ENCODE measurements at regions not wholly inside any gene's neighbourhood (a gene's known extent, or its start where the extent isn't known, plus 50 kb on each side); places are given as distances from the start of the nearest gene placed in this dataset.
"Not testable (repeated sequence)": the region's sequence is repeated elsewhere in the genome, so short reads cannot be mapped to it uniquely, and the experiment has no call there.

DNA sequence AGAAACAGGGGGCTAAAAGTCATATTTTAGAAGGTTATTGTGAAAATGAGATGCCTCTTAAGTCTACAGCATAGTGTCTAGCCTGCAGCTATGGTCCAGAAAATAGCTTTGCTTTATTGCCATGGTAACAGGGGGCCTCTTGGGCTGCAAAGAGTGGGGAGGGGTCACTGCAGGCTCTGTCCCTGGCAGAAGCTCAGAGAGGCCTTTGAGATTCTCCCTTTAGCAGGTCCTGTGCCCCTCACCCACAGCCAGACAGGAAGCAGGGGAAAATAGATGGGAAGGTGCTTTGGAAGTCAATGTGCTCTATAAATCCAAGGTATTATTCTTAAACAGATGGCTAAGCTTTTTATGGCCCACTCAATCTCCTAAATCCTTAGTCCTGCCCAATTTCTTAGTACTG lies 1021.3 kb upstream of the GYPC start:
- no peak for DNase-seq (ENCODE audit: low spot score)

DNA sequence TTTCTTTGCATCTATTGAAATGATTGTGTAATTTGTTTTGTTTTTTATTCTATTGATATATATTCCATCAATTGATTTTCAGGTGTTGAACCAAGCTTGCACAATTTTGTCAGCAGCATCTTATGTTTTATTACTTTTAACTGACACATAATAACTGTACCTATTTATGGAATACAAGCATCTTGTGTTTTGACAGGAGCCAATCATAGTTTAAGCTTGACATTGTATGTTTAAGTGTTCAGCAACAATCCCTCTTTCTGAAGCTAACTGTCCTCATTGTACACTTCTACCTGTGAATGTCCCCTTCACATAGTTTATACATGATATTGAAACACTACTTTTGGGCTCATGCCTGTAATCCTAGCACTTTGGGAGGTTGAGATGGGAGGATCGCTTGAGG lies 1017.6 kb upstream of the GYPC start:
- no peak for DNase-seq (ENCODE audit: low spot score)

GRCh38 chr2:125642032-125642431 lies 1013.9 kb upstream of the GYPC start:
- no peak for DNase-seq (ENCODE audit: low spot score)

DNA sequence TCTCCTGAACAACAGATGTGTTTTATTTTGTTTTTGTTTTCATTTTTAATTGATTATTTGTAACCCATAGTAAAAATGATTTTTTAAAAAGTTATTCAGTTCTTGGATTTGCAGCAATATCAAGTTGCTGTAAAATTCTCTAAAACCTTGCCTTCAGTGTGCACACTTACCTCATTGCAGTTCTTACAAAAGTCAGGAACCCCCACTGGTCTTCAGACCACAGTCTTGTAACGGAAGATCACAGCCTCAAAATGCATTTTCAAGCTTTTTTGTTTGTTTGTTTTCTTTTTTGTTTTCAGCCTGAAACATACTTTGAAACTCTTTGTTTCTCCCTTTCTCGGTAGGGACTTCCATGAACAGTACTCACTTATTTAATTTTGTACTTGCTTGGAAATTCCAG lies 1012.8 kb upstream of the GYPC start:
- DNase-seq (ENCODE audit: low spot score), result no peak

GRCh38 chr2:125643585-125643984 lies 1012.4 kb upstream of the GYPC start:
- no peak for DNase-seq (ENCODE audit: low spot score)

DNA sequence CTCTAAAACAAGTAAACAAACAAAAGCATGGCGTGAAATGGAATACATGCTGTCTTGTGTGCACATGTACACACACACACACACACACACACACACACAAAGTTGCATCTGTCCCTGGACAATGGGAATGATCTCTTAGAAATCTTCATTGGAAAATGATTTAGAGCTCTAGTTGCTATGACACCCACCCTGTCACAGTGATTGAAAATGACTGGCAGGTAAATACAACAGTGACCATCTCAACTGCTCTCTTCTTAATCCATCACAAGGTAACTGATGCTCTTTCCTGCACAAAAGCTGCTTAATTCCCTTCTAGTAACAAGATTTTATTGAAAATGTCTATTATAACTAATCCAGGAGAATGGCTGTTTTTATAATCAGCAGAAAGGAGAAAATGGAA lies 1011.7 kb upstream of the GYPC start:
- DNase-seq (ENCODE audit: low spot score), result no peak

DNA sequence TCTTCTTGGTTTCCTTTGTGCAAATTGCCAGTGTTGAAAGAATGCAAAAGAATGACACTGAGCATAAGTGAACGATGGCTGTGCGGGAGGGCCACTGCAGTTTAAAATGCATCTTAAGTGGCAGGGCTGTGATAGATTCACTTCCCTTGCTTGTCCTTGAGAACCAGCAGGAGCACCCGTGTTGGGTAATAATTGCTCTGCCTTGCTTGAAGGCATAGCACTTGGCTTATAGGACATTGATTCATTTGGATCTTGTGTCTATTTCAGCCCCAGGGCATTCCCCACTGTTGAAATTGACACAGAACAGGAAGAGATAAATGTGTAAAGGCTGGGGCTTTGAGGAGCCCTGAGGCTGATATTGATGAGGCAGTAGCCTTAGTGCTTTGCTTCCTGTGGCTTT lies 1003.7 kb upstream of the GYPC start:
- DNase-seq (ENCODE audit: low spot score), result no peak

GRCh38 chr2:125654226-125654625 lies 1001.7 kb upstream of the GYPC start:
- no peak for DNase-seq (ENCODE audit: low spot score)

DNA sequence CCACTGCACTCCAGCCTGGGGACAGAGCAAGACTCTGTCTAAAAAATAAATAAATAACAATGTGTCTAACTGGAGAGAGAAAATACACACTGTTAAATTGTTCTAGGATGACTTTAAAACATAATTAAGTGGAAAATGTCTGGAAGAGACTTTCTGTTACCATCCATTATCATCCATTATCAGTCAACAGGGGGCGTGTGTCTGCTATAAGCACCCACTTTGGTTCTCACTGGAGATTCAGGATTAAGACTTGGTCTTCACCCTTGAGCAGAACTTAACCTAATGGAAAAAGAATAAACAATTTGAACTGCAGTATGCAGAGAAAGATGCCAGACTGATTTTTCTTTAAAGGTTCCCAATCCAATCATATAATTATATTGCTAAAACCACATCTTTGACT lies 999.8 kb upstream of the GYPC start:
- DNase-seq (ENCODE audit: low spot score), result no peak

DNA sequence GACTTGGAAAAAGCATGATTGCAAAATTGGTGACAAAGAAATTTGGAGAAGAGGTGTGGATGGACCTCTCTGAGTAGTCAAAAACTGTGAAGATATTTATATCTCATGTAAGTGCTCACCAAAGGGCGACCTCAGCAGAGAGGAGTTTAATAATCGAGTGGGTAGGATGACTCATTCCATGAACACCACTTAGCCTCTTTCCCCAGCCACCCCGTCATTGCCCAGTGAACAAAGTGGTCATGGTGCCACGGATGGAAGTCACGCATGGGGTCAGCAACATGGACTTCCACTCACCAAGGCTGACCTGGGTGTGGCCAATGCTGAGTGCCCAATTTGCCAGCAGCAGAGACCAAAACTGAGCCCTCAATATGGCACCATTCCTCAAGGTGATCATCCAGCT lies 997.4 kb upstream of the GYPC start:
- no peak for DNase-seq (ENCODE audit: low spot score)

DNA sequence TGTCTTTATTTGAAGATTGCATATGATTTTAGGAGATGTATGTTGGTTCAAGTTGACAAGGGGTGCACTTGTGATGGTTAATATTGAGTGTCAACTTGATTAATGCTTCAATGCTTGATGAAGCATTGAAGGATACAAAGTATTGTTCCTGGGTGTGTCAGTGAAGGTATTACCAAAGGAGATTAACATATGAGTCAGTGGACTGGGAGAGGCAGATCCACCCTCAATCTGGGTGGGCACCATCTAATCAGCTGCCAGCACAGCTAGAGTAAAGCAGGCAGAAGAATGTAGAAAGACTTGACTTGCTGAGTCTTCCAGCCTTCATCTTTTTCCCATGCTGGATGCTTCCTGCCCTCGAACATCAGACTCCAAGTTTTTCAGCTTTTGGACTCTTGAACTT lies 995.6 kb upstream of the GYPC start:
- DNase-seq (ENCODE audit: low spot score), result not testable (repeated sequence)

DNA sequence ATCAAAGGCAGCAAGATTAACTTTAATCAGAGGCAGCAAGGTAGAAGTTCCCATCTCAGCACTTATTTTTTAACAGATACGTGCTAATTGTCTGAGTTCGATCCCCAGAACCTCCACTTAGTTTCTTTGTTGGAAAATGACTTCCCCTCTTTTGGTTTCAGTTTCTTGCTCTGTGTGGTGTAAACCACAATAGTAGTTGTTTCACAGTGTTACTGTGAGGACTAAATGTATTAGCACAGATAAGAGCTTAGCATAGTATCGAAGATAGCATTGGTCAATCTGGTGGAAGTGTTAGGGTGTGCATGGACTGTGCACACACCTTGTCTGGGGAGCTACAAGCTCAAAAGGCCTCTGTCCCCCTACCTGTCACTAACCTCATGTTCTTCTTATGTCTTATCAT lies 988.3 kb upstream of the GYPC start:
- no peak for DNase-seq (ENCODE audit: low spot score)

- no peak for DNase-seq (ENCODE audit: low spot score)
Measured at GRCh38 chr2:125679903-125680302, 976.1 kb upstream of the GYPC start.

GRCh38 chr2:125680809-125681208 lies 975.1 kb upstream of the GYPC start:
- no peak for DNase-seq (ENCODE audit: low spot score)

DNA sequence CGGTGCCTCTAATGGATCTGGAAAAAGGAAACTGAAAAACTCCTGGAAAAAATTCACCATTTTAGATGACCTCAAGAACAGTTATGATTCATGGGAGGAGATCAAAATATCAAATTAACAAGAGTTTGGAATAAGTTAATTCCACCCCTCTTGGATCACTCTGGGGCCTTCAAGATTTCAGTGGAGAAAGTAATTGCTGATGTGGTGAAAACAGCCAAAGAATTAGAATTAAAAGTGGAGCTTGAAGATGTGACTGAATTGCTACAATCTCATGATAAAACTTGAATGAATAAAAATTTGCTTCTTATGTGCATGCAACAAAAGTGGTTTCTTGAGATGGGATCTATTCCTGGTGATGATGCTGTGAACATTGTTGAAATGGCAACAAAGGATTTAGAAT lies 974.4 kb upstream of the GYPC start:
- DNase-seq (ENCODE audit: low spot score), result no peak

- no peak for DNase-seq (ENCODE audit: low spot score)
Measured at GRCh38 chr2:125681976-125682805, 973.8 kb upstream of the GYPC start.

- DNase-seq (ENCODE audit: low spot score), result no peak
Measured at GRCh38 chr2:125684256-125684655, 971.7 kb upstream of the GYPC start.

DNA sequence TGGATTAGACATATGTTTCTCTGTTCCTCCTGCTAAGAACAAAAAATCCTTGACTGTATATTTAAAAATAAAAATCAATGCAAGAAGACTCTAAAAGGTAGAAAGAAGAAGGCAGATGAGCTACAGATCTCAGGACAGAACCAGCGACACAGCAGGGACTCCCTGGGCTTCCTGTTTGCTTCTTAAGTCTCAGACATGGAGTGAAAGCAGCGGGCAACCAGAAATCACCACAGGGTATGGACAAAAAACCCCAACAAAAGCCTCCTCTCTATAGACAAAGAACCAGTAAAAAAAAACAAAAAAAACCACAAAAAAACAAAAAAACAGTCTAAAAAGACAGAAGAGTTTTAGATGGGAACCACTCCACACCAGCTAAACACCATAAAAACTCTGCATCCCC lies 971.0 kb upstream of the GYPC start:
- no peak for DNase-seq (ENCODE audit: low spot score)

DNA sequence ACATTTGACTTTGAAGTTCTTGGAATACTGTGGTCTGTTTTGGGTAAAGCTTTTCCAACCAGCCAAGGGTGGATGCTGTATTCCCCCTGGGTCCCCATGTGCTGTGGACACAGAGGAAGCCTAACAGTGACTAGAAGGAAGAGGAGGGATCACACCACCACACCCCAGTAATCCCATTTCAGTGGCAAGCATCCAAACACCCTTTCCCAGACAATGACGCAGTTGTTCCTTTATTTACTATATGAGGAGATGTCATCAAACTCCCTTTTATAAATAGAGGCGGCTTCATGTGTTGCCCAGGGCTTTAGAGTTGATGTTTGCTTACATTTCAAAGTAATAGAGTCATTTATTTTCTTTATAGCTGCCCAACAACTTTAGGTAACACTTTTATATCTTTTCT lies 959.4 kb upstream of the GYPC start:
- no peak for DNase-seq (ENCODE audit: low spot score)

- no peak for DNase-seq (ENCODE audit: low spot score)
Measured at GRCh38 chr2:125698280-125698679, 957.7 kb upstream of the GYPC start.

GRCh38 chr2:125701070-125701469 lies 954.9 kb upstream of the GYPC start:
- DNase-seq (ENCODE audit: low spot score), result no peak

- no peak for DNase-seq (ENCODE audit: low spot score)
Measured at GRCh38 chr2:125707611-125708010, 948.3 kb upstream of the GYPC start.

GRCh38 chr2:125710561-125710960 lies 945.4 kb upstream of the GYPC start:
- DNase-seq (ENCODE audit: low spot score), result no peak

DNA sequence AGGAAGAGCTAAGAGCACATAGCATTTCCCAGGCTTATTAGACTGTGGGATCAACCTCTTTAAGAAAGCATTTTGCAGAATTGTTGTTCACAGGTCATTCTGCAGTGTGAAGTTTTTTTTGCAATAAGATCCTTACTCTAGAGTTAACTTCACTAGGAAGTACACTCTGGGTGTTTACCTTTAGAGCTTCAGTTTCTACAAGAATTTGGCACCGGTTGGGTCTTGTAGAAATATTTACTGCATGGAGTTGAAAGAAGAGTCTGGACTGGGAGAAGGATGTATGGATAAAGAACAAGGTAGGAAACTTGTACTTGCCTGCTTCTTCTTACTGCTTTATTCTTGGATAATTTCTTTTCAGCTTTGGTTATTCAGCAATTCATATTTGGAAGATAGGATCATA lies 944.9 kb upstream of the GYPC start:
- DNase-seq (ENCODE audit: low spot score), result no peak

Data from CD4-positive, alpha-beta T cell treated with Interleukin-6 at 100 ng/mL for 8 hours (primary cell).